Ovary (tissue), 7 donors: ENCODE measurements at regions not wholly inside any gene's neighbourhood (a gene's known extent, or its start where the extent isn't known, plus 50 kb on each side); places are given as distances from the start of the nearest gene placed in this dataset.

Source experiments
- DNase-seq, 5 donors: peaks; one replicate each; pipeline ENCODE4 v3.0.0-alpha.2; 2019 to 2020
- H3K27ac ChIP-seq, 2 donors: fragments of 200-600 bp; one replicate each; pipeline versions ENCODE4 v1.5.1 to v1.8.0; 2019 to 2022
- H3K27me3 ChIP-seq: fragments of 200-600 bp; one replicate; pipeline ENCODE4 v1.8.0; 2022
- H3K36me3 ChIP-seq: fragments of 200-600 bp; sonication (generic); one replicate; pipeline ENCODE4 v1.5.1; 2019
- H3K4me1 ChIP-seq: one replicate; pipeline ENCODE4 v1.8.1; 2013; ENCODE audit warnings: mild to moderate bottlenecking, moderate library complexity; ENCODE audit not compliant: insufficient read depth
- H3K4me3 ChIP-seq: fragments of 200-600 bp; sonication (generic); one replicate; pipeline ENCODE4 v1.5.1; 2017
- H3K9me3 ChIP-seq, 2 donors: fragments of 200-600 bp in 1 of 2; sonication (generic) in 1 of 2; one replicate each; pipeline versions ENCODE4 v1.5.1 to v1.8.1; 2013 to 2019; ENCODE audit warnings: mild to moderate bottlenecking in 1 of 2, moderate library complexity in 1 of 2
- CTCF ChIP-seq, 3 donors: fragments of 450-650 bp in 2 of 3; fragments of 200-600 bp in 1 of 3; IDR thresholded peaks; one replicate each; pipeline versions ENCODE4 v1.5.1 to v1.8.0; 2016 to 2022; ENCODE audit warnings: antibody characterized with exemption in 3 of 3, mild to moderate bottlenecking in 1 of 3
- EP300 ChIP-seq: sonication (generic); formaldehyde crosslinking; IDR thresholded peaks from one replicate; pipeline ENCODE4 v1.6.1; 2017; ENCODE audit warnings: antibody characterized with exemption
- POLR2A ChIP-seq: fragments of 450-650 bp; IDR thresholded peaks from one replicate; pipeline ENCODE4 v1.6.1; 2017; ENCODE audit warnings: antibody characterized with exemption, mild to moderate bottlenecking, moderate library complexity
- WGBS, 3 donors: extraction: QIAGEN DNeasy Blood & Tissue Kit in 1 of 3; methylation state at CpG; one replicate each; pipeline versions ENCODE4 v1.1.5 to v1.1.7; 2013 to 2017; 5-methylcytosine and 5-hydroxymethylcytosine counted together
- intact Hi-C, 4 donors: fragments of 100-400 bp; cut with DNase I; formaldehyde crosslinking; loops; one replicate each; pipeline versions ENCODE4 v1.11.0 to v1.15.1; 2022 to 2023
- donor health status: DM: no; HTN: no; CAD: no; lungs with moderate emphysema.
- donor health status: DM: no; HTN: no; CAD: no.
- donor health status: Bipolar disorder and iron deficiency.
- donor health status: DM: no; HTN: no; CAD: no.
- donor health status: DM: yes; HTN: yes; CAD: no.

GRCh38 chr3:193777524-193777923, 184.5 kb downstream of the OPA1 start:
- 74 to 85% (median 75%) methylated on average over 9 of the region's 9 CpGs for WGBS, 3 donors
- TF ChIP-seq EP300: no peak
- TF ChIP-seq CTCF (IDR thresholded peaks at IDR 0.05): no peak
- TF ChIP-seq POLR2A: no peak
- intact Hi-C loops: loop anchor here in 1 of 4 donors (10.0 kb wide), 1 partner anchor 103 kb away; no protein-coding TSS in a partner anchor
- no peaks in the 10 kb centered on the region for H3K4me1 ChIP-seq
- no peaks in the 10 kb centered on the region for H3K36me3 ChIP-seq
- no peak overlapping the region for H3K27ac ChIP-seq
- no peaks in the 10 kb centered on the region for H3K27me3 ChIP-seq
- no peaks in the 10 kb centered on the region for H3K9me3 ChIP-seq
- no peak overlapping the region for H3K4me3 ChIP-seq
- DNase-seq: no peak

DNA sequence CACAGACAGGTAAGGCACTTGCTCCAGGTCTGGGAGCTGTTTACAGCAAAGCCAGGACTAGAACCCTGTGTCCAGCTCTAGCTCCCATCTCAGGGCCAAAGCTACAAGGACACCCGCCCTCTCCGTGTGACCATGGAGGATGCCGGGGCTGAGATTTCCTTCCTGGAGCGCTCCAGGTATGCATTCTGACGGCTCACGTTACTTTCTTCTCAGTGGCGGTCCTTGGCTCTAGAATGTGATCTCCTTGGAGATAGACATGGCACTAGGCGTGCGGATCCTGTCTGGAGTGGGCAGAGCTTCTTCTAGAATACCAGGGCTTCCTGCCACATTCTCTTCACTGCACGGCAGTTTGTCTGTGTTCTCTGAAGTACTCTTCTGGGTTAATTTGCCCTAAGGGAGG, 185.7 kb downstream of the OPA1 start:
- Histone ChIP-seq H3K27me3 (no peaks in the 10 kb centered on the region), H3K36me3 (no peaks in the 10 kb centered on the region), H3K9me3 (no peaks in the 10 kb centered on the region), H3K4me1 (no peaks in the 10 kb centered on the region), H3K4me3 (no peak overlapping the region), H3K27ac (no peak overlapping the region)
- intact Hi-C loops: loop anchor here in 1 of 4 donors (10.0 kb wide), 1 partner anchor 104 kb away; no protein-coding TSS in a partner anchor
- TF ChIP-seq EP300 (no peak), POLR2A (no peak), CTCF (IDR thresholded peaks at IDR 0.05) (no peak)
- WGBS, 3 donors: 54 to 70% (median 69%) methylated on average over 10 of the region's 10 CpGs
- no peak for DNase-seq

- 74 to 88% (median 77%) methylated on average over 6 of the region's 6 CpGs for WGBS, 3 donors
- intact Hi-C loops: loop anchor here (2.0 to 10.0 kb wide), 5 partner anchors 105 to 537 kb away; partner anchors contain the start of gene HES1 (in 2 of the 4)
Observed at GRCh38 chr3:193779933-193780332, 186.9 kb downstream of the OPA1 start.

DNA sequence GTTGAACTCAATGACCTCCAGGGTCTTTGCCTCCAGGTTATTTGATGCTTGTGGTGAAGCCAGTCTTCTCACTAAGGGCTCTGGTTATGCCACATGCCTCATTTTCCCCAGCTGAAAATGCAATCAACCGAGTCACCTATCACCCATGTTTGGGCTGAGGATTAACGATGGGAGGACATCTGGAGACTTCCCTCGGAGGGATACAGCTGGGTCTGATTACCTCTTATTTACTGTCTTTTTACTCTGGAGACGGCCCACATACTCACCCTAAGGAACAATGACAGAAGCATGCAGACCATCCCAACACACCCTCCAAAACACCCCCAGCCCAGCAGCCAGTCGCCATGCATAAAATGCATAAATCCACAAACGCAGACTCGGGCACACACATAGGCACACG, 187.4 kb downstream of the OPA1 start:
- intact Hi-C loops: loop anchor here (2.0 to 10.0 kb wide), 4 partner anchors 354 to 537 kb away; partner anchors contain the start of gene HES1 (in 2 of the 4)
- Histone ChIP-seq H3K4me1 (no peaks in the 10 kb centered on the region), H3K36me3 (no peaks in the 10 kb centered on the region), H3K9me3 (no peaks in the 10 kb centered on the region), H3K27me3 (no peaks in the 10 kb centered on the region), H3K27ac (no peak overlapping the region), H3K4me3 (no peak overlapping the region)
- WGBS, 3 donors: 36 to 44% (median 41%) methylated on average over 8 of the region's 8 CpGs
- no peak for DNase-seq
- TF ChIP-seq POLR2A (no peak), EP300 (no peak), CTCF (IDR thresholded peaks at IDR 0.05) (no peak)

More at GRCh38 chr3:193779933-193780332, 186.9 kb downstream of the OPA1 start:
- Histone ChIP-seq H3K27ac (no peak overlapping the region), H3K4me3 (no peak overlapping the region), H3K9me3 (no peaks in the 10 kb centered on the region), H3K4me1 (no peaks in the 10 kb centered on the region), H3K36me3 (no peaks in the 10 kb centered on the region), H3K27me3 (no peaks in the 10 kb centered on the region)
- TF ChIP-seq CTCF (IDR thresholded peaks at IDR 0.05) (no peak), EP300 (no peak), POLR2A (no peak)
- DNase-seq: no peak
